LNCAP (cell line): ENCODE measurements at regions not wholly inside any gene's neighbourhood (a gene's known extent, or its start where the extent isn't known, plus 50 kb on each side); places are given as distances from the start of the nearest gene placed in this dataset.

ENCODE experiments used
- TF ChIP-seq, protein P1 (sequence below): fragments of 450-650 bp; IDR thresholded peaks from 2 replicates; pipeline ENCODE4 v1.5.1; 2017; ENCODE audit warnings: mild to moderate bottlenecking

DNA sequence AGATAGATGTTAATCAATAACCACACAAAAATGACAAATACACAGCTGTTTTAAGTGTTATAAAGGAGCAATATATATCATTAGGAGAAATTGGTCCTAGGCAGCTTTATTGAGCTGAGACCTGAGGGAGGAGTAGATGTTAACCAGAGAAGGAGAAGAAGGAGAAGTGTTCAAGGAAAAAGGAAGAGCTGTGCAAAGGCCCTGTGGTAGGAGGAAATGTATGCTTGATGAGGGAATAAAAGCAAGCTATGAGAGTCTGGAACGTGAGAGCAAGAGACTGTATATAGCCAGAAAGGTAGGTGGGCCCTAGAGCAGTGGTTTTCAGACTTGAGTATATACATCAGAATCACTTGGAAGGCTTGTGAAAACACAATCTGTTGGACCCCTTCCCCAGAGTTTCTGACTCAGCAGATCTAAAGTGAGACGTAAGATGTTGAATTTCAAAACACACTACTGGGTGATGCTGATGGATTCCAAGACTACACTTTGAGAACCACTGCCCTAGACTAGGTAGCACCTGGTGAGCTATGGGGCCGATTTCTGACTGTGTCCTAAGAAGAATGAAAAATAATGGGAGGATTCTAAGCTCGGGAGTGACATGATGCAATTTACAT, 342.3 kb upstream of the ADAMTS9 start:
- TF ChIP-seq, protein P1, sequence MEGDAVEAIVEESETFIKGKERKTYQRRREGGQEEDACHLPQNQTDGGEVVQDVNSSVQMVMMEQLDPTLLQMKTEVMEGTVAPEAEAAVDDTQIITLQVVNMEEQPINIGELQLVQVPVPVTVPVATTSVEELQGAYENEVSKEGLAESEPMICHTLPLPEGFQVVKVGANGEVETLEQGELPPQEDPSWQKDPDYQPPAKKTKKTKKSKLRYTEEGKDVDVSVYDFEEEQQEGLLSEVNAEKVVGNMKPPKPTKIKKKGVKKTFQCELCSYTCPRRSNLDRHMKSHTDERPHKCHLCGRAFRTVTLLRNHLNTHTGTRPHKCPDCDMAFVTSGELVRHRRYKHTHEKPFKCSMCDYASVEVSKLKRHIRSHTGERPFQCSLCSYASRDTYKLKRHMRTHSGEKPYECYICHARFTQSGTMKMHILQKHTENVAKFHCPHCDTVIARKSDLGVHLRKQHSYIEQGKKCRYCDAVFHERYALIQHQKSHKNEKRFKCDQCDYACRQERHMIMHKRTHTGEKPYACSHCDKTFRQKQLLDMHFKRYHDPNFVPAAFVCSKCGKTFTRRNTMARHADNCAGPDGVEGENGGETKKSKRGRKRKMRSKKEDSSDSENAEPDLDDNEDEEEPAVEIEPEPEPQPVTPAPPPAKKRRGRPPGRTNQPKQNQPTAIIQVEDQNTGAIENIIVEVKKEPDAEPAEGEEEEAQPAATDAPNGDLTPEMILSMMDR = no peak

DNA sequence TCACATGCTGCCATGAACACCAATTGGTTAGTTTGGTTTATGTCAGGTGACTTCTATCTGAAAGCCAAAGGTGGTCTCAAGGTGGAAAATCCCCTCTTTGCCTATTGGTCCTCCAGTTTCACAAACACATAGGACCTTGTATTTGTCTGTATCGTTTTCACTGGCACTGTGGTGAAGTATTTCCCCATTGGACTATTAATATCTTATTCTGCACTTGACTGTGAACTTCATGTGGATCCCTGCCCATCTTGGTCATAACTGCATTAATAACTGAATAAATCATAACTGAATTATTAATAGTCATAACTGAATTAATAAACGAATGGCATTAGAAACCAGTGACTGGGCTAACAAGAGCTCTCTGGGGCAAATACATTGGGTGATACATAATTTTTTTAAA, 341.3 kb upstream of the ADAMTS9 start:
- TF ChIP-seq, protein P1 = no peak

GRCh38 chr3:65028024-65028423, 340.2 kb upstream of the ADAMTS9 start:
- TF ChIP-seq, protein P1 = no peak

GRCh38 chr3:65027335-65027734, 339.5 kb upstream of the ADAMTS9 start:
- TF ChIP-seq, protein P1 = no peak

DNA sequence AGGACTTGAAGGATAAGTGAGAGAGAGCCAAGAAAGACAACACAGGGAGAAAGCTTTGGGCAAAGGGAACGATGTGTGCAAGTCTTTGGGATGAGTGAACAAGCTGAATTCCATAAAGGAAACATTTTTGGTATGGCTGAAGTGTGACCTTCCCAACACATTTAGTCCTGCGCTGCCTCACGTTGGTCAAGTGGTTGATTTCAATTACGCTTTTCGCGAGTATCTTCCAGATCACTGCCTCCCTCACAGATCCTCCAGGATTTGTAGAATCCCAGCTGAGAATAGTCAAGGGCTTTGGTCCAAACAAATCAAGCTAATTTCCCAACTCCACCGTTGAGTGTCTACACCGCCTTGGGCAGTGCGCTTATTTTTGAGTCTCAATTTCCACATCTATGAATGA, 338.4 kb upstream of the ADAMTS9 start:
- TF ChIP-seq, protein P1 = no peak

DNA sequence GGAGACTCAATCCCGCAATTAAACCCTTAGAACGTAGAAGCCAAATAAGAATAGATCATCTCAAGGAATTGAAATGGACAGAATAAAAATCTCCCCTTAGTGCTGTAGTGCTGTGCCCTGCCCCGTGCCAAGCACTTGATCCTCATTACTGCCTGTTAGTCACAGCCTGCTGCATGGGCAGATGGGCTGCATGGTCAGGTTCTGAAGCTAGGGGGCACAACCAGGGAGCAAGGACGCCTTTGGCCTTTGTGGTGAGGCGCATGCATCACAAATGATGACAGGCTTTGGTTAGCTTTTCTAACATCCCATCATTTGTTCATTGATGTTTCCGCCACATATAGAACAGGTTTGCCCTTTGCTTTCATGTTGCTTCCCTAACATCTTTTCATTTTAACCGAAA, 336.3 kb upstream of the ADAMTS9 start:
- TF ChIP-seq, protein P1 = no peak

GRCh38 chr3:65020281-65021160, 332.7 kb upstream of the ADAMTS9 start:
- TF ChIP-seq, protein P1 = no peak
